Activated T-helper 9 cell treated with anti-CD3 and anti-CD28 coated beads, Interleukin-2, amount 50 U/mL, for 16 hours (primary cell): ENCODE measurements at regions not wholly inside any gene's neighbourhood (a gene's known extent, or its start where the extent isn't known, plus 50 kb on each side); places are given as distances from the start of the nearest gene placed in this dataset.

Experiments
- DNase-seq: peaks from one replicate; pipeline ENCODE4 v3.0.0-alpha.2; 2020; ENCODE audit warnings: low read depth

DNA sequence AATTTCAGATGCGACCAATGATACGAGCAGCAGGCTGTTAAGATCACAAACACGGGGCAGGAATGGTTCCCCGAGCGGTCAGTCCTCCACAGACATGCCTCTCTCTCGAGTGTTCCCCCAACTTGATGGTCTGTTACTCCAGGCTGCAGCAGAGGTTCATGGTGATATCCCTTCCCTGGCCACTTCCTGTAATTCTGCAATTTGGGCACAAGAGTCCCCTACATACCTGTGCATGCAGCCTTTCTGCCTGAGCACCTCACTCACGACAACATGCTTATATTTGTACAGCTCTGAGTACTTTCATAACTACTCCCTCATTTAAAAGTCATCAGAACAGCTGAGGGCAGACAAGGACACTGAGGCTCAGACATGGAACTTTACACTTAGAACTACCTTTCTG lies 408.1 kb upstream of the NR2F2 start:
- no peak for DNase-seq

DNA sequence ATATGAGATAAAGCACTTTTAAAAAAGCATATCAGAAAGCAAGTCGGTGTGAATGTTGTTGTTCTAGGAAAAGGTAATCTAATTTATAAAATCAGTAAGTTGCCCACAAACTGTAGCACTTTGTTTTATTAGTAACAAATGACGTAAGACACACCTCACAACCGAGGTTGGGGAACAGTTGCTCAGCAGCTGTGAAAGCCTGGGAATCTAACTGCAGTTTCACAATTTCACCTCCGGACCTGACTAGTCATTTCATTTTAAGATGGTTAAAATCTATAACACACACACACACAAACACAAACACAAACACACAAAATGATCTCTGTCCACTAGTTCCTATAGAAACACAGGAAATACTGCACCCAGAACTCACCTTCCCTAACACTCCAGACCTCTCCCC lies 406.7 kb upstream of the NR2F2 start:
- DNase-seq, result no peak

DNA sequence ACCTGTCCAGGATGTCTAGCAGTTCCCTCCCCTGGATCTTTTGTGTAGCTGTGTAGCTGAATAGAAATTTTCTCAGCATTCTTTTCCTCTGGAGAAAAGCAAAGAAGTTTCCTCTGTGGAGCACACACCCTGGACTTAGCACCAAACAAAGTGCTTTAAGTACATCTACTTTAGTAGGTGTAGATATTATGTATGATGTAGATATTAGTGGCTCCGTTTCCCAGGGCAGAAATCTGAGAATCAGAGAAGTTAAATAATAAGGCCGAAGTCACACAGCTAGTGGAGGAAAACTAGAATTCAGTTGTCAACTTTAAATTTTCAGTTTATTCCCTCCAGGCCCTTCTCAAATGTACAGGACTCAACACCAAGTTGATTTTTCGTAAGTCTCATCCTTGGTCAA lies 401.7 kb upstream of the NR2F2 start:
- no peak for DNase-seq

DNA sequence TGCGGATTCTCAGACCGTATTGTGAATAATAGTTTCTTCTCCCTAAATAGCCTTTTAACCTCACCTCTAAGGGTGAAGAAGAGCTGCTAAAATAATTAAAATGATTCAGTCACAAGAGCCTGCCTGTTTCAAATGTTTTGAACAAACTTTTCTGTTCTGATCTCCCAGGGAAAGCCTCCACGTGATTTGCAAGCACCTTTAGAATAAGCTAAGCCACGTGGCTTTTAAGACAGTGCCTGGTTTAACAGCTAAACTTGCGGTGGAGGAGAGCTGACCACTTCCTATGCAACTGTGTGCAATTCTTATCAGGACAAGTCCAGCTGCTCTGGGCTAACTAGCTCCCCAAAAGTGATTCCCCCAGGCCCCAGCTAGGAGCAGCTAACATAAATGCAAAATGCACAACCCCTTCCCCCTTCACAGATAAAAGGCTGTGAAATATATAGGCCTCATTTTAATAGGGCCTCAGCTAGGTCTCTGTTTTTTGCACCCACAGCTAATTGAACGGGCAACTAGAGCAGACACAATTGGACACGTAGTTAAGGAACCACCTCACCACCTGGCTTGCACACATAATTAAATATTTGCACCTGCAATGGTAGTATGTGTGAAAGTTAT lies 401.2 kb upstream of the NR2F2 start:
- DNase-seq, result no peak

DNA sequence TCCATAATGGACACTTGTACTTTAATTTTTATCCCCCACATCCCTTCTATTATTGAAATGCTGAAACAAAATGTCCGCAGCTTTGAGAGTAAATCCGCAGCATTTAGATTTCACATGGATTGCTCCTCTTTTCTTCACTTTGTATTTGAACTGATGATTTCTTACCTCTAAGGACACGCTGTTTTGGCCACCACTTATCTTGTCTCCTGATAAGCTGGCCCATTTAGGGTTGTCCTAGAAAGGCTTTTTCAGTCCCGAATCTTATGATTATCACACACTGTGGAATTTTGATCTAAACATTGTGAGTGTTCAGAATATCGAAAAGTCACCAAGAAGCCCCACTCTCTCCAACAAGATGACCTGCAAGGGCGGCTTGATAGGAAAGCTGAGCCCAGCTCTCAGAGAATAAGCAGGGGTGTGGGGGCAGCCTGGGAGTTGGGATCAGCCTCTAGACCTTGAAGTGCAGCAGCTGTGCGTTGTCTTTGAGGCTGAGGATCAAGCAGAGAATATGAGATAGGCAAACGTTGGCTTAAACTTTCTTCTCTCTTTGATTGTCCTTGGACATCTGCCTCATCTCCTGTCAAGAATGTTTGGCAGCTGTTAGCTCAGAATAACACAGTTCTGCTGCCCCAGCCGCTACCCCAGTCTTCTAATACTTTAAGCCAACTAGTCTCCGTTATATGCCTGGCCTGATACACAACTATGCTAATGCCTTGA lies 399.7 kb upstream of the NR2F2 start:
- no peak for DNase-seq

DNA sequence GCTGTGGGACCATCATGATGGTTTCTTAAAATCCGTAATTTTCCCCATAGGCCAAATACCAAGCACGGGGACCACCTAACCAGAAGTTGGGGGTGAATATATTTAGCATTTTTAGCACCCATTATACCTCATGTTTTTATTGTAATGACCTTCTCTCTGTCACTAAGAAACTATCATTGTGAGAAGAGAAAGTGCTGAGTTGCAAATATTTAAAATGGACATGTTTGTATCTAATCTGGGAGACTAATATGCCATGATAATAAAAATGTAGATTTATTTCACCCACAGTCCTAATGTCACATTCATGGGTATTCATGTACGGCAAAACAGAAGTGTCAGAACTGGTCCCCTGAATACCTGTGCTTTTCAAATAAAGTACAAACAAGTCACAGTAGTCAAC lies 398.9 kb upstream of the NR2F2 start:
- DNase-seq, result no peak

DNA sequence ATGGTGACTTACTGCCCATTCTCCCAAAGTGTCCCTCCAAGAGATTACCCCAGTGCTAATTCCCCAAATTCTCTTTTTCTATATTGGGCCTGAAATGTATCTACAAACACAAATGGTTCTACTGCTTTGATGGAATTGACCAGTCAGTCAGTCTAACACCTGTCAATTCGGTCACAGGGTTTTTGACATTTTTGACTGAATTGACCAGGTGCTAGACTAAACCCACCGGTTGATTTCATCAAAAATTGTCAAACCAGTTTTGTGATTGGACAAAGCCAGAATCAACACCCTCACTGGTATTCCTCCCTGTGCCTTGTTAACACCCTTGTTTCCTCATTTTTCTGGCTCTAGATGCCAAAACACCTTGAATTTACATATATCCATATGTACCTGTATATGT lies 398.4 kb upstream of the NR2F2 start:
- no peak for DNase-seq

DNA sequence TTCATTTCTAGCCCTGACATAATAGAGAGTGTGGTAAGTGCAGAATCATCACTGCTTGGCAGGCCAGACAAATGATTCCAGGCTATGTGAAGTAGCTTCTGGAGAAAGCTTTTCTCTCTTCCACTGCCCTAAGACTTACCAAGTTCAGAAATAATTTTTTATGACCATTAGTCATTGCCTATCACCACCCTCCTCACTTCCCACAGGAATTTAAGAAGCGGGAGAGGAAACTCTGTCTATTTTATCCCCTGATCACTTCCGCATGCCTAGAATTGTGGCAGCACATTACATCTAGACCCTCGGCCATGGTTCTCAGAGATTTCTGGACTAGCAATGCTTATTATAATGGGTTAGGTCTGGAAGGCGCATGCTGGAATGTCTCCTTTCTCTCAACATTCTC lies 397.8 kb upstream of the NR2F2 start:
- no peak for DNase-seq

DNA sequence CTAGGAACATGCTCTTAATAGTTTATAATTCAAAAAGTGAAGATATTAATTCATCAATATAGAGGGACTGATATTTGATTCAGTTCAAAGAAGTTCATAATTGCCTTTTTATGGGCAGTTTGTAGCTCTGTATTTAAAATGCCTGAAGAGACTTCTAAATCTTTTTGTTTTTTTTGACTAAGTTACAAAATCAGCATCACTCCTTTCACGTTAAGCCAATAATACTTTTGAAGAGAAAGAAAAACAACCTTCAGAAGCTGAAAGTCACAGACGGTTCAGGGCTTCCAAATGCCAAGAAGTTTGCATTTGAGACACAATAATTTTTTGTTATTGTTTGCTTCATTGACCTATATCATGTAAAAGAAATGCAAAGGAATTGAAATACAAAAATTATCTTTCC lies 394.6 kb upstream of the NR2F2 start:
- no peak for DNase-seq

DNA sequence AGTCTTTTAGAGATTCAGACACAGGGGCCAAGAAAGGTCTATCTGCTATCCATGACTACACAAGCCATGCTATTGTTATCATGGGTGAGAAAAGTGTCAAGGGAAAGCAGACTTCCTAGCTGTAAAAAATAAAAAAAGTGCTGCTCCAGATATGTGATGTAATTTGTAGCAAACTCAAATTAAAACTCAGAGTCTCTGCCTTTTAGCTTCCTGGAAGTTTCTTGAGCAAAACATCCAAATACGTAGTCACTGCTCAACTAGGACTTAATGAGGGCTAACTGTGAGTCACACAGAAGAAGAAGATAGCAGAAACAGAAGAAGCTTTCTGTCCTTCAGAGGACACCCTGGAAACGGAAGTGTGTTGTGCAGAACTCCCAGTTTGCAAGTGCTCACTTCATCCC lies 393.4 kb upstream of the NR2F2 start:
- DNase-seq, result no peak

DNA sequence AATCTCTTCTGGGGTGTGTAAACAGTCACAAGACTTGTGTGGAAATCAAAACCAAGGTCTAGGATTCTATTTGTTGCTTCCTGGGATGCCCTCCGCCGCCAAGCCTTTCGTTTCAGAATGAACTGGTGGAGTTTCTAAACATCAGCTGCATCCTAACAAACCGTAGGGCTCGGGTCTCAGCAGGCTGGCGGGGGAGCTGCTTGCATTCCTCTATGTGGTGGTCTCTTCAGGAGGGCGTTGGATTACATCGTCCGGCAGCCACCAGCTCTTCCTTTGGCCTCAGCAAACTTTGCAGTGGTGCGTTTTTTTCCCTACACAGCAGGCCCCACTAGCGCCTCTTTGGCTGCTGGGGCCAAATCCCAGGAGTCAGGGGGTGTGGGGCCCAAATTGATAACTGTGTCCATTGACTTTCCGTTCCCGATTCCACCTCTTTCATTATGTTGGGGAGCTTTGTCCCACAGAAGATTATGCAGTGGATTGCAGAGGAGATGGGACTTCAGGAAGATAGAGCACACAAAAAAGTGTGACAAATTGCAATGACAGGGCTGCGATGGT lies 390.0 kb upstream of the NR2F2 start:
- no peak for DNase-seq

DNA sequence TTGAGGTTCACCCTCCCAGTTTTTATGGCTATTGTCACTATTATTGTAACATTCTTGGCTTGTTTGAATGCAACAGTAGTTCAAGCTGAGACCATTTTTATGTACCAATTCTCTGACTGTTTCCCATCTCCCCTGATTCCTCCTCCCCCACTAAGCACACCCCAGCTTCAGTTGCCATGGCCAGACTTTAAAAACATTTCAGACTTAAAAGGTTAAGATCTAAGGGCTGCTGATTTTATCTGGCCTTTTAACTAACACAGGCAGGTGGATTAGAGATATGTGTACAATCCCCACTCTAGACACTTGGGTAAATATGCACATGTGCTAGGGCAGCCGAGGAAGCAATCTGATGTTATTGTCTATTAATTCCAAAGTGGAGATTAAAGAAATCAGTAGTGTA lies 386.3 kb upstream of the NR2F2 start:
- no peak for DNase-seq

DNA sequence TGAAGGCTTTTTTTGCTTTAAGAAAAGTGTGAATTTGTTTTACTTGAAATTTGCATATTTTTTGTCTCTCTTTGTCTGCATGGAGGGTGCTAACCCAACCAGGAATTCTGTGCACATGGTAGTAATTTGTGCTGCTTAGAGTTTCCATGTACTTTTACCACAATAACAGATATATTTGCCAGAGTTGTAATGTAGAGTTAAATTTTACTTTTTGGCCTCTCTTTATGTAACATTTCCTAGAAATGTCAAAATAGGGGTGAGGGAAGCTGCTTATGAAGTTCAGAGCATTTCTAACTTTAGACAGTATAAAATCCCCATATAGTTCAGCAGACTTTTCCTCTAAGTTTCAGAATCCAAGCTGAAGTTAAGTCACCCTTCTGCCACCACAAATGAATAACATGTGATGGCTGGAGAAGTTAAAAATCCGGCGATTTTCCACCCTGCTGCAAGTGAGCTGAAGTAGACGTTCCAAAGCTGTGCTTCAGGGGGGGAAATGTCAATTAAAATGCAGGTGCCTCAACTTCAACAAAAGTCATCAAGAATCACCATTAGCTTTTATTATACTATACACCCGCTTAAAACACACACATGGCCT lies 385.7 kb upstream of the NR2F2 start:
- DNase-seq, result no peak

DNA sequence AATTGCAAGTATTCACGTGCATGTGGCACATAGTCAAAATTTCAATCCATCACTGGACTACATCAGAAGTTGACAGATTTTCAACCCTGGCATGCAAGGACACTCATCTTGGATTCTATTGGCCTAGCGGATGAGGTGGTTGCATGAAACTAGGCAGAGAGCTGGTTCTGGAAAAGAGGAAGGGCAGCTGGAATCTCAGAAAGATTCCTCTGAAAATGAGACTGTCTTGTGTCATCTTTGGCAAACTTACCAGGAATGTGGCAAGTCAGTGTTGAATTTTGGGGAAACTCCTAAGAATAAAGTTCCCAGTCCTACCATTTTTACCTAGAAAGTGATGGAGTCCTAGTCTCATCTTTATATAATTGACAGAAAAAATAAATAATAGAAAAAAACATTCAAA lies 384.3 kb upstream of the NR2F2 start:
- DNase-seq, result no peak

DNA sequence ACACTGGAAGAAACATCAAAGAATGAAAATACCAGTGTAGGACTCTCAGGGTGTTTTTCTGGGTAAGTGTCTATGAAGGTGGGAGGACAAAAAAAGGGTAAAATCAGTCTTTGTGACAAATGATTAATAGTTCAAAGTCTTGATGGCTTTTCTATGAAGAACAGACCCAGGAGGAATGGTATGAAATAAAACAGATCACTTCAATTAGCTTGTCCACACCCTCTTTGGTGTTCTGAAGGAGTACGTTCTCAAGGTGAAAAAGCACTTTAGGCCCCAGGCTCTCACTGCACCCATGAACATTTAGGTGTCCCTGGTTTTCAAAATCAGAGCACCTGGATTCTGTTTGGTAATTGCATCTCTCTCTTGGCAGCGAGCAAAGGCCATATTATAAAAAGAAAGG lies 383.6 kb upstream of the NR2F2 start:
- DNase-seq, result no peak

DNA sequence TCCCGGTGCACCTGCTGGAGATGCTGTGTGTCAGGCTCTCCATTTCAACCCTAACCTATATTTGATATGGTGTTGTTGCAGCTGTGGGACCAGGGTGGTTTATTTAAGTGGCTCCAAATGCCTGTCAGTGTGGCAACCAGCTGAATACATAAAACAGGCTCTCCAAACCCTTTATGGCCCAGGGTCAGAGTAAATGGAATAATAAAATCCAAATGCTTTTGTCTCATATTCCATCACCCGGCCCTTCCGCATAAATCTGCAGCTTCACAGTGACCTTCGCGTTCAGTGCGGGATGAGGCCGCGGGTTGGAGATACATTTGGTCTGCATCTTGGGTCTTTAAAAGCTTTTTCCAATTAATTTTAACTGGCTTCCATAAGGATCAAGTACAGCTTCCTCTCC lies 382.1 kb upstream of the NR2F2 start:
- no peak for DNase-seq

DNA sequence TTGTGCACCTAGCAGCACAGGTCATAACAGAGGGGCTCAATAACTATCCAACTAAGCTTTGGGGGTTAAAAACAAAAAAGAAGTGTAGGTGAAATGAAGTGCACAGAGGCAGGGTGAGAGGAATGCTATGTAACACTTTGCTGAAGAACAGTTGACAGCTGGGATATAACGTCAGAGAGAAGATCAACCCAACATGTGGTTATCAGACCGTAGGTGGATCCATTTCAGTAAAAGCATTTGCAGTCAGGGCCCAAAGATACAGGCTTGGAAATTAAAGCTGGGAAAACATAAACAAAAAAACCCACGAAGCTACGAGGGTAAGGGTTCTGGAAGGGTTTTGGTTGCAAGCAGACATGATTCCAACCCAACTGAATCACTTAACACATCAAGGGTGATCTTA lies 377.5 kb upstream of the NR2F2 start:
- no peak for DNase-seq

DNA sequence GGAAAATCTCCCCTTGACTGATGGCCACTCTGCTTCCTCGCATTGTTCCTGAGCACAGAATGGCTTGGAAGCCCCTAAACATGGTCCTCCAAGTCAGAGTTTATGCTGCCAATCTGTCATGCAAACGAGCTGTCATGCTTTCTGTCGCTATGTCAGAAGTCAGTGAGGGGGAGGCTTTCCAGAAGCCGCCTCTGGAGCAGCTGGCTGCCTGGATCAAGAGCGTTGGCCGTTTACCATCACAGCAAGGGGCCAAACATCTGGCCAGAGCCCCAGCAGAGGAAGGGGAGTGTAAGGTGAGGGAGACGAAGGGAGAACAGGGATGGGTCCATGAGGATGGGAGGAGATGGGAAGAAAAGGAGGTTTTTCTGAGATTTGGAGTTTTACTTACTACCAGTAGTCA lies 372.6 kb upstream of the NR2F2 start:
- DNase-seq, result no peak

DNA sequence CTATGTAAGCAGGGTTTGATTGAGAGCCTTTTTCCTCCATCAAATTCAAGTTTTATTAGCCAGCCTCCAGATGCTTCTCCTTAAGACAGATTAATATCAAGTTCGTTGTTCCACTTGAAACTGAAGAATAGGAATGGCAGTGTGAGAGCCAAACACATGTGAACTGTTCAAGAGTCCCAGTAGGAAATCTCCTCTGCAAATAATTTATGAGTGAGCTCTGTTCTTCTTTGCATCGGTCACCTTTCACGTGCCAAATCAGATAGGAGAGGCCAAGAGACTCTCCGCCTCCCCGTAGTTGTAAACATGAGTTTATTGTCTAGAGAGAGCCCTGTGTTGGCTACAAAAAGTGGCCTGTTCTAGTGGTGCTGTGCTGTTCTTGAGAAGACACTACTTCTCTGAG lies 372.1 kb upstream of the NR2F2 start:
- no peak for DNase-seq

DNA sequence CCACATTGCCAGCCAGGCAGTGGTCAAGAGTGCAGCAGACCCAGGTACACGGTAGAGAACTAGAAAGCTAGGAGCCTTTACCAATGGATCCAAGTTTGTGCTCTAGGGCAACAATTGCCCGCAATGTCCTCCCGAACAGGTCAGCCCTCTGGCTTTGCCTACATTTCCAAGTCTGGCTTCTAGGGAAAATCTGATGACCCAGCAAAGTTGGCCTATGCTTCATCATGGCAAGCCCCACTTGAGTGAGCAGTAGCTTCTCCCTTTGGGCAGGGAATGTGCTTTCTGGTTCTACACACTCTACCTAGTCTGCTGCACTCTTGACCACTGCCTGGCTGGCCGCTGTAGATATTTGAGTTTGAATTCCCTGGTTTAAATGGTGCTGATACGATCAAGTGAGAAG lies 361.6 kb upstream of the NR2F2 start:
- DNase-seq, result no peak

DNA sequence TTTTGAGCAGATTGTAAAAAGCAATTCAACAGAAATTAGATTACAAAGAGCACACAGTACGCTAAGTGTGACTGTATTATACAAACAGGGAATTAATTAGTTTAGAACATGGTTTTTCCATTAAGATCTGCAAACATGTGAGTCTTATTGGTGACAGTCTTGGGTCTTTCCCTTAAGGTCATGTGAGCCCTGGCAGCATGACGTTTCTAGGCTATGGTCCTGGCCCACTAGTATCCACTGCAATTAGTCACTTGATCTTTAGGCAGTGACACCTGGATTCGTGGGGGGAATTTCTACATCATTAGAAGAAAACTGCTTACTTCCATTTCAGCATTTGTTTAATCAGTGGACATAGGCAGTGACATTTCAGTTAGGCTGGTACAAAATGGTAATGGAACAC lies 360.2 kb upstream of the NR2F2 start:
- no peak for DNase-seq

DNA sequence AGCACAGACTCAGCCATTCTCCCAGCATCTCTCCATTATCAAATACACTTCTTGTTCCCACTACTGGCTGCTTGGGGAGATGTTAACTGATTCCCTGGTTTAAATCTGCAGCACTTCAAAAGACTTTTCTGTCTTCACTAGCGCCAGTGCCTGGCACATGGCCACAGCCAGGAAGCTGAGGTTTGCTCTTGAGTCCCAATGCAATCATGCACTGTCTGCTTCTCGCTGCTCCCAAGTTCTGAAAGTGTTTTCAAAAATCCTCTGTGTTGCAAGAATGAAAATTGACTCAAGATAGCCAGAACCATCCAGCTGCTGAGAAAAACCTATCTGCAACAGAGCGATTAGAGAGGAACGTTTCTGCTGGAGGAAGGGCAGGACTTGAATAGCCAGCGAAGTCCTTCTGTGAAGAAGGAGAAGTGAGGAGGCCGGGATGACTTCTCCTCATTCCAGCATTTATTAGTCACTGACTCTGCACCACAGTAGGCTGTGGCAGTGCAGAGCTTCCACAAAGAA lies 358.4 kb upstream of the NR2F2 start:
- no peak for DNase-seq

DNA sequence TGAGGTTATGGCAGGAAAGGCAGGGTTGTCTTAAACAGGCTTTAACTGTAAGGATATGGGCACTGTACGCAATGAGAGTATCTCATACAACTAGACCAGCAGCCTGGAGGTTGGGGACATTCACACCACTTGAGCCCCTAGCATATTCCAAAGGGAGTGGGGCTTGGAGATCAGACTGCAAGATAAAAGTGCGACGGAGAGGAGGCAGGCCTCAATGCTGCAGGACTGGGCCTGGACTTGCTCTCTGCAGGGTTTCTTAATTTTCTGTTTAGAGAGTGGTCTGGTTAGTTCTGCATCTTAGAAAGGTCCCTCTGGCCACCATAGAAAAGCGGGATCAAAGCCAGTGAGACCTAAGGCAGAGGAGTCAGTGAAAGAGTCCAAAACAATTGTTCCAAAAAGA lies 357.7 kb upstream of the NR2F2 start:
- DNase-seq, result no peak
